ENCODE measurements at regions not wholly inside any gene's neighbourhood (a gene's known extent, or its start where the extent isn't known, plus 50 kb on each side); places are given as distances from the start of the nearest gene placed in this dataset.

DNA sequence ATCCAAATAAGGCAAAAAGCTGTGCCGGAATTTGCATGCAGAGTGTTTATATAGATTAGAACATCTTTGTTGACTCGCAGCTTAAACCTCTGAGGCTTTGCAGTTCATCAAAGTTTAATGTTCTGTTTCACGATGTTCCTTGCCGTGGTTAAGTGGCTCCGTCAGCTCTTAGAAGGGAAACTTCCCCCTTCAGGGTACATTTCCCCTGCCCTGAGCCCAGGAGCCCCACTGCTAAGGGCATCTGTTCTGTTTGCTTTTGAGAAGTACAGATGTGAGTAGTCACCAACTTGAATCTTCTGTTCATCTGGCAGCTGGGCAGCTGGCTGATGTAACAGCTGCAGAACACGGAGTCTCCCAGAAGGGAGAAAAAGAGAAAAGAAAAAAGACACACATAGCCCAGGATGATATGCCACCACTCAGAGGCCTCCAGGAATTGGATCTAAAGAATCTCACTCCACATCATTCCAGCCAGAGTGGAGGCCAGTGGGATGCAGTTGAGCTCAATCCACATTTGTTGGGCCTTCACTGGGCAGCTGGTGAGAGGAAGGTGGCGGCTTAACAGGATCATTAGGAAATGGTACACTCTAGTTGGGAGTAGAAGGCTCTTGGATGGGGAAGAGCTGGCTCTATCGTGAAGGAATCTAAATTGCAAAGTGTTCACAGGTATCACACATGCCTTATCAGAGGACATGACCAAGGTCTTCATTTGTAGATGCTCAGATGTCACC lies 178.7 kb upstream of the RBPJ start:
- DNase-seq = peak; percentile 41

DNA sequence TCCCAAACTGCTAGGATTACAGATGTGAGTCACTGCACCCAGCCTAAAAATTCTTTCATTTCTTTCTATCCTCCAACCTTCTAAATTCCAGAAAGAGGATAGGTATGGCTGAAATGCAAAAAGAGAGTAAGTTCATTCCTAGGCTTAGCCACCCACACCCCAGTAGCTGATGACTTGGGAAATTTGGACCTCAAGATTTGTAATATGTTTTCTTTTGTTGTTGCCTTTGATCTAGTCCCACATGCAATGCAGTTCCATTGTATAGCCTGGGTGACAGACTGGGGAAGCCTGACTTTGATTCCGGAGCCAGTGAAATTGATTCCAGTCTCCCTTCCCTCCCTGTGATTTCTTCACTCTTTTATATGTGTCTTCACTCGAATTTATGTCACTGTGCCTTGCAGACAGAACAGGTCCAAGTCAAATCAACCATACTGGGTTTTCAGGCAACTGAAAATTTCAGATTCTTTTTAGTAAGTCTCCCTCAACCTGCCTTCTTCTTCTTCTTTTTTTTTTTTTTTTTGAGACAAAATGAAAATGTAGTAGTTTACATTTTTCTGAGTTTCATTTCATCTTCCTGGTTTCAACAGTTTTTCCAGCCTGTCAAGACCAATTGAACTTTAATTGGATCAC lies 176.2 kb upstream of the RBPJ start:
- peak; percentile 37 for DNase-seq

DNA sequence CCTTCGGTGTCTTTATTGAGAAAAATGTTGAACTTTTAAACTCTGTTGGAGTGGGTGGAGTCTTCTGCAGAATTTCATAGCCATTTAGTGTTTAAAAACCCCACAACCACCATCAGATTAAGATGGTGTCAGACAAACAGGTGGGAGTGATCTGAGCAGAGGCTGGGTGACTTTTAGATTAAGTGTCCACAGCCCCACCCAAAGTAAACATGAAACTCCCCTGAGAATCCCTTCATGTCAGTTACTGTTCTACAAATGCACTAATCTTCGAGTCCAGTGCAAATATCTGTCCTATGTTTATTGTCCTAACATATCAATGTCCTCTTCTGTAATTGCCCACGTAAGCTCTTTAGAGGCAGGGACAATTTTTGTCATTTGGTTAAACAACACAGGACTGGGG lies 175.6 kb upstream of the RBPJ start:
- no peak for DNase-seq

DNA sequence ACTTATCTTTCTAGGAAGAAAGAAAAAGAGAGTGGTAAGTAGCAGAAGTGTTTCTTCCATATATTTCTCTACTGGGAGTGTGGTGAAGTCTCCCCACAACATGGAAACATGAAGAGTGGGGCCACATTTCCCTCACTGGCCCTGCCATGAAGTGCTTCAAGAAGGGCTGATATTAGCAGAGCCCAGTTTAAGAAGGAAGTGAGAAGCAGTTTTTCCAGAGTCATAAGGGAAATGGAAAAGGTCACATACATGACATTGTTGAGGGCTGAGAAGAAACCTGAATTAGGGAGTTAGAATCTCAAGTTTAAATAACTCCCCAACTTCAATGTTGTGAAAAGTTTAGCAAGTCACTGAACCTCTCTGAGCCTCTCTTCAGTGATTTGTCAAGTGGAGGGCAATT lies 171.9 kb upstream of the RBPJ start:
- DNase-seq = peak; percentile 39

DNA sequence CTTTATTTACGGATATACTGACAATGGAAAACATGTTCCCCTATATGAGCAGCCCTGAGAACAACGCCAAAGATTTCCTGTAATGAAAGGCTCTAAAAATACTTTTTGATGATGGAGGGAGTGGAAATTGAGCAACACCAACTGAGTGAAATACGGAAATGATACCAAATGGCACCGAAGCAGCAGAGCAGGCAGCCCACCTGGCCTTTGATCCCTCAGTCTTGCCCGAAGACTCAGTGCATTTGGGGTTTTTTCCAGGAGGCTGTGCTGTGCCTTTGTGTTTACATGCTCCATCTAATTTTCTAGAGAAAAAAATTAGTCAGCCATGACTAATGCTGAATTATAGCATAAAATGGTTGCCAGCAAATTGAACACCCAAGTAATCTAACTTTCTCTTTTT lies 169.9 kb upstream of the RBPJ start:
- peak; percentile 68 for DNase-seq

DNA sequence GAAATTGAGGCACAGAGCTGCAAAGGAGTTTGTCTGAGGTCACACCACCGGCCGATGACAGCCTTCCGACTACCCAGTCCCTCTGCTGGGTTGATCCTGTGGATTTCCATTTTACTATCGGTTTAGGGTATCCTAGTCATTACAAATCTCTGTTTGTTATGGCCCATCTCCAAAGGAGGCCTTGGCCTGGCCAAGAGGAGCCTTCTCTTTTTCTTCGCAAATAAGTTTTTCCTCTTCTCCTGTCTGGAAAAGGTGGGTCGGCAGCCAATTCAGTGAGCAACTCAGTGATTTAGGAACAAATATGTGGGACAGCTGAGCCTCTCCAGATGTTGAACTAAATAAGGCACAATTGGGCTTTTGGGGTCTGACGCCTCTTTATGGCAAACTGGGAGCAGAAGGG lies 169.2 kb upstream of the RBPJ start:
- DNase-seq = no peak

DNA sequence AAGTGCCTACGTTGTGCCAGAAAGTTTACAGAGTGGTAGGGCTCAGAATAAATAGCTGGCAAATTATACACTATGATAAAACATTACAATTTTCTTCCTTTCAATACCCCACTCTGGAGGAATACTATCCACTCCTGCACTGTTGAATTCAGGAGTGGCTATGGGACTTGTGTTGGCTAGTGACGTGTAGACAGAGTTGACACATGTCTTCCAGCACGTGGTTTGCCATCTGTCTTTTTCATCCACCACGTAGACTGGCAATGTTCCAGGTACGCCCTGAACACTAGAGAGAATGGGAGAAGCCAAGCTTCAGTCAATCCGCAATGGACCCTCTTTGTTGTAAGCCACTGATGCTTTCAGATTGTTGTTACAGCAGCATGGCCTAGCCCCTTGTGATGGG lies 168.8 kb upstream of the RBPJ start:
- no peak for DNase-seq

DNA sequence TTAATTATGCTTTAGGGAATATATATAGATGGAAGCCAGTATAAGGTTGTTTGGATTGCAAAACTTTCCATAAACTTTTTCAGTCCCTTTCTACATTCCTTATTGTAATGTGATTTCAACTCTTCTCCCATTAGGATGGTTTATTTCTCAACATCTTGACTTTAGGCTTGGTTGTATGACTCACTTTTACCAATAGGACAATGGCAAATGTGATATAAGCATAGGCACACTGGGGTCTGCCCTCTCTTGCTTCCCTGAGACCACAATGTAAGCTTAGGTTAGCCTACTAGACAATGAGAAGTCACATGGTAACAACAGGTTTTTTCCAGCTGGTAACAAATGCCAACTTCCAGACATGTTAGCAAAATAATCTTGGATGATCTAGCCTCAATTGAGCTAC lies 163.3 kb upstream of the RBPJ start:
- no peak for DNase-seq

DNA sequence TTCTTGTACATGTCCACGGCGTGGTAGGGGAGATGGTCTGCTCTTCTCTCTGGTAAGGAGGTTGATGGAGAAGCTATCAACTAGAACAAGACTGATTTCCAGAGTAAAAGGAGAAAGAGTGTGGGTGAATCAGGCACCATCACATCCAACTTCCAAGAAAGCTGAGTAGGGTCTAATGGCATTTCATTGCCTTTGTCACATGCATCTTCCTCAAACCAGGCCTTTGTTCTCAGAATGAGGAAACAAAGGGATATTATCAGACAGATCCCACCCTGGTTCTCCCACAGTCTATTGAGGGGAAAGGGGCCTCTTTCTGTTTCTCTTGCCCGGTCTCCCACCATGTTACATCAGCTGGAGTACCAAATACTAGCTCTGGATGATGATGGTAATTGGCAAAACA lies 160.2 kb upstream of the RBPJ start:
- no peak for DNase-seq

DNA sequence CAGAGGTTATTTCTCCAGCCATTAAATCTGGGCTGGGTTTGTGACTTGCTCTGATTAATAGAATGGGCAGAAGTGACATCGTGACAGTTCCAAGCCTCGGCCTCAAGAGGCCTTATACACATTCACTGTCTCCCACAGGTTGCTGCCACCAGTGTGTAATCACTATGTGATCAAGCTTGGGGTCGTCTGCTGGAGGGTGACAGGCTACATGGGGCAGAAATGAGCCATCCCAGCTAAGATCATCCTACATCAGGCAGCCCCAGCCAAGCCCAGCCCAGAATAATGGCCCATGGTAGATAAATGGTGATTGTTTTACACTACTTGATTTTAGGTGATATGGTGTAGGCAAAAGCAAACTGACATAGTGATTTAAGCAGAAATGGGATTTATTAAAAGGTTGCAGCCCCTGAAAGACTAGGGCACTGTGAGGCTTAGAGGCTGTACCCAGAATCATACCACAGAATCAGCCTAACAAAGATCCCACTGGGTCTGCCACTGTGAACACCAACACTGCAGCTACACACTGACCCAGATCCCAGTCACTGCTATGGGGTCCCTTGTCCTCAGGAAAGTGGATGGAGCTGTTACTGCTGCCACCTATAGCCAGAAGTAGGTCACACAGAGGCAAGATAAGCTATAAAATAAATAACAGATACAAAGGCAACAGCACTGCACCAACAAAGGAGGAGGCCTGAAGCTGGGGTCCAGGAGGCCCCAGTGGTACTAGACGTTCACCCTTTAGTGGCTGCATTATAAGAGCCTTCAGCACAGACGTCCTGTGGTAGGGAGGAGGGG lies 159.6 kb upstream of the RBPJ start:
- DNase-seq = no peak

DNA sequence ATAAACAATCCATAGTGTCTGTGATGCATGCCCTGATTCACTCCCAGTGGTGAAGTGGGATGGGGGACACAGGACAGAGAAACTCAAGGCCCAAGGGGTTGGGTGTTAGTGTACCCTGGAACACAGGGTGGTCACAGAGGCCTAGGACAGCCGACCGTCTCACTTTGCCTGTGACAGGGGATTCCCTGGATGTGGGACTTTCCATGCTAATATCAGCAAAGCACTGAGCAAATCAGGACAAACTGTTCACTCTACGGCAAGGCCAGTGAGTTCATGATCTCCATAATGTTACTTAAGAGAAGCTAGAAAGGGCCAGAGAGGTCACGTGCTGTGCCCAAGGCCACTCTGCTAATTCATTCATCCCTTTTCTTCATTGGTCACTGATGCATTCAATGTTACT lies 158.7 kb upstream of the RBPJ start:
- peak; percentile 41 for DNase-seq

DNA sequence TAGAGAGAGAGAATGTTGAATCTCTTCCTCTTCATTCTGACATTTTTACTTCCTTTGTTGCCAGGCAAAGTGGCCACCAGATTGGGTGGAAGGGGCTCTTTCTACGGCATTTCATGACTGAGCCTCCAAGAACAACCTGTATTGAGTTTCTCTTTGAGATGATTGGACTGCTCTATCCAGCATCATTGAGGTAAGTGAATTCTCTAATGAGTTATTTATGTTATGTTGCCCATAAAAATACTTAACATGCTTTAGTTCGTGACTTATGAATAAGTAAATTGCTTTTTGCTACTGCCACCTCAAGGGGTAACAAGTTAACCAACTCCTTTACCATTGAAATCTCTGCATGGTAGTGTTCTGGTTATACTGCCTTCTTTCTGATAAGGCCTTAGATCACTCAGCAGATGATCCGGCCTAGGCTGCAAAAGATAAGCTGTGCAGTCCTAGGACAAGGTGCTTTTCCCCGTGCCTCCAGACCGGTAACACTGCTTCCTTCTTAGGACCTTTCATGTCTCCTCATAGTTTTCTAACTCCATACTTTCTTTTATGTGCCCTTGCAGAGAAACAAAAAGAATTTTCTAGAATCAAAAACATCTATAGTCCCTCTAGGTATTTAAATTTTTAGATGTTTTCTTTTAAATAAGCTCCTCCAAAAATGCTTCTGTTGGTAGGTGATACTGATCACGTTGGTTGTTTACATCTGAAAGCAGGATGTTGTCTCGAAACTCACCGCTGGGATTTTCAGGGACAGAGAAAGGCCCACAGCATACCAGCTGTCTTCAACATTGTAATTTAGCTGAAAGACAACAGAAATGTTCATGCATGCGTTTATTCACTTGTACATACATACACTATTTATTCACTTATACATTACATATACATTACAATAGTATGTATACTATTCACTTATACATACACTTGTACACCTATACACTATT lies 157.1 kb upstream of the RBPJ start:
- DNase-seq = no peak

DNA sequence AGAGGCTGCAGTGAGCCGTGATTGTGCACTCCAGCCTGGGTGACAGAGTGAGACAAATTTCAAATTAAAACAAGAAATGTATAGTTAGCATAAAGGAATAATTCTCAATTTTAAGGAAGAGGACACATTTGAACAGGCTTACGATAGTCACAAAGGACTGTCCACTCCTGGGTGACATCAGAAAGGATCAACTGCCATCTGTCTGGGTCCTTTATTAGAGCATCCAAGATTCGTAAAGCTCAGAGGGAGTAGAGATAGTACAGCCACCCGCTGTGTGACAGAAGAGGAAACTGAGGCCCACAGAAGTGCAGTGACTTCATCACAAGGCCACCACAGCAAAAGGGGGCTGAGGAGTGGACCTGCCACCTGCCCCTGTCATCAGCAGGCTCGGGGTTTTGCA lies 149.3 kb upstream of the RBPJ start:
- DNase-seq = no peak

DNA sequence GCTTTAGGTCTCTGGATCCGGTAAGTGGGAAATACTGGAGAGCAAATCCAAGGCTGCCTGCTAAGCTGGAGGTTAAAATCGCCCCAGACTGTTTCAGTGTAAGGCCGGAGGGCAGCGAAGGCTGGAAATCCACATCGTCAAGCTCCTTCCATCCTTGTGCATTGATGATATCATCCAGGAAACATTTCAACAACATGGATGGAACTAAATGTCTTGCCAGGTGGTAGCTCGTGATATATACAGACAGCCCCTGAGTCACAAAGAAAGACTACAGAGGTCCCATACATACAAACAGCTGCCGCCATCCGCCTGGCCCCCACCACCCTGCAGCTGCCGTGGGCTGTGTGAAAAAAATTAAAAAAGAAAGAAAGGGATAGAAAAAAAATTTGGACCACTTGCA lies 148.9 kb upstream of the RBPJ start:
- DNase-seq = no peak

DNA sequence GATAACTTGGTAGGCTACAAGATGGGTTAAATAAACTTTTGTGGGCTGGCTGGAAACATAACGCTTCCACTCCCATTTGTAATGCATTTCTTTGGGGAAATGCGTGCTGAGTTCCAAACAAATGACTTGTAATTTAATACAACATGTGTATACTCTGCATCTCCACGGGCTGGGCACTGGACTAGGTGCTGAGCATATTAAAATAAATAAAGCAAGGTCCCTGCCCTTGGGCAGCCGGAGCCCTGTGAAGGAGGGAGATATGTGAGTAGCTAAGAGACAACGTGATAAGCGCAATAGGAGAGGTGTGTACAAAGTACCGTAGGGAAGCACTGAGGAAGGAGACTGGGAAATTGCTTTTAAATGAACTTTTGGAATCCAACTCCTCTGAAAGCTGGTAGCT lies 147.2 kb upstream of the RBPJ start:
- no peak for DNase-seq

DNA sequence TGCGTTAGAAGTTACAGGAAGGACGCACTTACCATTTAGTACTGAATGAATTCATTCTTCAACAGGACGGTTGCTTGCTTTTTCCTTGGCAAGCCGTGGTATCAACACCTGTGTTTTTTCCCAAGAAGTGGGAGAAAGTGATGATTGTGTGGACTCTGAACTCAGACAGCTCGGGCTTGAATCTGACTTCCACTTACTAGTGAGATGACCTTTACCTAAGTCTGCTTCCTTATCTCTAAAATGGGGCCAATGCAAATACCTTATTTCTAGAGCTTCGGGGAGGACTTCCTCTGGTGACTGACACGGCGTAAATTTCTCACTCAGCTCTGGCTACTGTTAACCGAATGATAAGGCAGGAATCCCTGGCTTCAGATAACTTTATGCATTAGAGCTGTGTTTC lies 146.8 kb upstream of the RBPJ start:
- no peak for DNase-seq

DNA sequence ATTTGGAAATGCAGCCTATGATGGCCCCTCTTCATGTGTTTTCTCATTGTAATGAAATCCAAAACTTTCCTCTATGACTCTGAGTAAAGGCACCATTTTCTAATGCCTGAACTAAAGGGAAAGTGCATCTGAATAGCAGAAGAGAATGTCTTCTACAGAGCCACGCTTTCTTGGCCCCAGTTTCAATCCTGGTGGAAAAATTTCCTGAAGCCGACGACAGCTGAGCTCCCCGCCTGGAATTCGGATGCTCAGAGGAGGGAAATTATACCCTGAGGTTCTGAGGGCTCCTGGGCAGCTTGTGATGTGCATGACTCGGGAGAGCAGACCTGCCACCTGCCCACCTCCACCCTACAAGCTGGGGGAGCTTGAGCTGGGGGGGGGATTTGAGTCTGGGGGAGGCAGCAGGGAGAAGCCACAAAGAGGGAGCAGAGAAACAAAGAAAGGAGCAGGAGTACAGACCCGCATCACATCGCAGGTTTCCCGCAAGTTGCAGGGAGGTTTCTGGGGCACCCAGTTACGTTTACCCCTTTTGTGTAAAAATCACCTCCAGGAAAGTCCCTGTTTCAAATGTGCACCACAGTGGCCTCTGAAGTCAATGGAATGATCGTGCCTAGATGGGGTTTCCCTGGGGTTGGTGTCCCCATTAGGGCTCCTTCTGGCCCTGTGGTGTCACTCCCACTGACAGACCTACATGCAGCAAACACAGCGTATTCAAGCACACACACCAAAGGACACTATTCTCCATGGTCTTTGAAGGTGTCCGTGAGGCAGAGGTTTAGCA lies 145.6 kb upstream of the RBPJ start:
- no peak for DNase-seq

DNA sequence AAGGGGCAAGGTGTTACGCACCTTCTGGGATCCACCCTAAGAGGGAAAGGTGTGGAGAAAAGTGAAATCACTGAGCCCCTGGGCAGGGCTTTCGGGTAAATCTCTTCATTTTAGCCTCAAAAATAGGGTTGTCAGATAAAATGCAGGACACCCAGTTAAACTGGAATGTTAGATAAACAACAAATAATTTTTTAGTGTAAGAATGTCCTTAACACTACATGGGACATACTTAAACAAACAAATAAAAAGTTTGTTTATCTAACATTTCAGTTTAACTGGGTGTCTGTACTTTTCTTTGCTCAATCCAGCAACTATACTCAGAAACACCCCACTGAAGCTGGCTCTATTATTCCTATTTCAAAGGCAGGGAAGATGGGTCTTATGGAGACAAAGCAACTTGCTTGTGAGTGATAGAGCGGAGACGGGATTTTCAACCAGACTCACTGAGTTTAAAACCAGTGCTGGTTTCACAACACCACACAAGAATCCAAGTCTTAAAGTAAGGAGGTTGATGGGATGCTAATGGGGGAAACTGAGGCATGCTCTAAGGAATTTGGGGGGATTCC lies 144.8 kb upstream of the RBPJ start:
- no peak for DNase-seq

DNA sequence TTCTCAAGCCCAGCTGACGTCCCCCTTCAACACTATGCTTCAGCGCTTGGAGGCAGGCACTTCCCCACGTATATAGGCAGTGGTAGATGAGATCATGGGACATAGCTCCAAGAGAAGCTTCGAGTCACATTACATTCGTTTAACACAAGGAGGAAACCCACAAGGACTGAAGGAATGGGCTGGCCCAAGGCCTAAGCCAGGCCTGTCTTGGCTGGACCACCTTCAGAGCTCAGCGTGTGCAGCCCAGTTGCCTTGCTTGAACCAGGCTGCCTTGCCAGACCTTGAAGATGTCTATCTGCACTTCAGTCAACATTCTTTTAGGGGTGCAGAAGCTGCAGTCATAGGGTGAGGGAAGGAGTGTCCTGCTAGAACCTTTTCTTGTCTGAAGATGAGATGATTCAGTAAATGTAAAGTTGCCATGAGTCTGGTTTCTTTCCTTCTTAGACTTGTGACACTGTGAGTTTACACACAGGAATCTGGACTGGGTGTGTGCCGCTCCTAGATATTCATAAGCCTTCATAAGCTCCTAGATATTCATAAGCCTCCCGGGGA lies 144.1 kb upstream of the RBPJ start:
- no peak for DNase-seq

DNA sequence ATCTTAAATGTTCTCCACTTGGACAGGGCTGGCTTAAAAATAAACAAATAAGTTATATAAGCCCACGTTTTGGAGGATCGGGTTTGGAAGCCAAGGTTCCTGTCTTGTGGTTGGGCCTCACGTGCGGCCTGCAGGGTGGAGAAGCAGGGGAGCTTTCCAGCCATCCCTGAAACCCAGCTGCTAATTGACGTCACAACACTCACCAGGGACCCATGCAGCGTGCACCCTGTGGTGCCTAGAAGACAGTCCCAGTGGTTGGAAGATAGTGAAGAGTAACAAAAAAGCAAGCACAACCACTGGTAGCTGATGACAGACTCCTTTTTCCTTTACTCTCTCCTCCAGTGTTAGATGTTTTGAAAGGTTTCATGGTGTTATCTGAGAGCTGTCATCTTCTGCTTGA lies 142.0 kb upstream of the RBPJ start:
- no peak for DNase-seq

DNA sequence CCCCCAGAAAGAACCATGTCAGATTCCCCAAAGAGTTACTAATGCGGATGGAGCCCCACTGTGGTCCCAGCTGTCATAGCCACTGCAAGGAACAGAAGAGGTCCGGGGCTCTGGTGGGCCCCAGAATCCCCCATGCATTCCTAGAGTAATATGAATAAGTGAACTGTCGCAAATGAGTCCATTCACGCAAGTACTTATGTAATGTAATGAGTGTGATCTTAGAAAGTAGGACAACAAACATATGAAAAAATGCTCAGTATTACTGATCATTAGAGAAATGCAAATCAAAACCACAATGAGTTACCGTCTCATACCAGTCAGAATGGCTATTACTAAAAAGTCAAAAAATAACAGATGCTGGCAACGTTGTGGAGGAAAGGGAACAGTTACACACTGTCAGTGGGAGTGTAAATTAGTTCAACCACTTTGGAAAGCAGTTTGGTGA lies 141.5 kb upstream of the RBPJ start:
- no peak for DNase-seq

DNA sequence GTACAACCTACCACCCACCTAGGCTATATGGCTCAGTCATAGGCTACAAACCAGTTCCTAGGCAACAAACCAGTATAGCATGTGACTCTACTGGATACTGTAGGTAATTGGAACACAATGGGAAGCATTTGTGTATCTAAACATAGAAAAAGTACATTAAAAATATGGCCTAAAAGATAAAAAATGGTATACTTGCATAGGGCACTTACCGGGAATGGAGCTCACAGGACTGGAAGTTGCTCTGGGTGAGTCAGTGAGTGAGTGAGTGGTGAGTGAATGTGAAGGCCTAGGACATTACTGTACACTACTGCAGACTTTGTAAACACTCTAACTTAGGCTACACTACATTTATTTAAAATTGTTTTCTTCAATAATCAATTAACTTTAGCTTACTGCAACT lies 139.2 kb upstream of the RBPJ start:
- DNase-seq = no peak
